ENCODE measurements at regions not wholly inside any gene's neighbourhood (a gene's known extent, or its start where the extent isn't known, plus 50 kb on each side); places are given as distances from the start of the nearest gene placed in this dataset.

- TF ChIP-seq CTCF (IDR thresholded peaks at IDR 0.05; ENCODE audit: insufficient read depth, low read length, poor library complexity, severe bottlenecking): no peak
- DNase-seq (ENCODE audit: low read depth): no peak
- Histone ChIP-seq H3K4me3 (ENCODE audit: low read depth, low read length) (no peak overlapping the region), H3K27me3 (ENCODE audit: control insufficient read depth, insufficient read depth, low read length) (no peaks in the 10 kb centered on the region), H3K36me3 (ENCODE audit: control insufficient read depth, insufficient read depth, low read length) (no peaks in the 10 kb centered on the region)
These were observed 851.1 kb upstream of the MGAT4C start for GRCh38 chr12:87107270-87107669.

GRCh38 chr12:87096082-87096585 is 839.9 kb upstream of the MGAT4C start:
- no peaks in the 10 kb centered on the region for H3K27me3 ChIP-seq (ENCODE audit: control insufficient read depth, insufficient read depth, low read length)
- H3K36me3 ChIP-seq (ENCODE audit: control insufficient read depth, insufficient read depth, low read length): no peaks in the 10 kb centered on the region
- DNase-seq (ENCODE audit: low read depth): no peak
- TF ChIP-seq CTCF (IDR thresholded peaks at IDR 0.05; ENCODE audit: insufficient read depth, low read length, poor library complexity, severe bottlenecking): no peak
- H3K4me3 ChIP-seq (ENCODE audit: low read depth, low read length): no peak overlapping the region

GRCh38 chr12:87094356-87094755 is 838.2 kb upstream of the MGAT4C start:
- Histone ChIP-seq H3K4me3 (ENCODE audit: low read depth, low read length) (no peak overlapping the region), H3K27me3 (ENCODE audit: control insufficient read depth, insufficient read depth, low read length) (no peaks in the 10 kb centered on the region), H3K36me3 (ENCODE audit: control insufficient read depth, insufficient read depth, low read length) (no peaks in the 10 kb centered on the region)
- no peak for DNase-seq (ENCODE audit: low read depth)
- no peak for TF ChIP-seq CTCF (IDR thresholded peaks at IDR 0.05; ENCODE audit: insufficient read depth, low read length, poor library complexity, severe bottlenecking)

- no peak for TF ChIP-seq CTCF (IDR thresholded peaks at IDR 0.05; ENCODE audit: insufficient read depth, low read length, poor library complexity, severe bottlenecking)
- no peak for DNase-seq (ENCODE audit: low read depth)
- H3K27me3 ChIP-seq (ENCODE audit: control insufficient read depth, insufficient read depth, low read length): no peaks in the 10 kb centered on the region
These were observed 836.2 kb upstream of the MGAT4C start for GRCh38 chr12:87092421-87092820.

GRCh38 chr12:87086118-87086891 is 830.1 kb upstream of the MGAT4C start:
- Histone ChIP-seq H3K4me3 (ENCODE audit: low read depth, low read length) (no peak overlapping the region), H3K27me3 (ENCODE audit: control insufficient read depth, insufficient read depth, low read length) (no peaks in the 10 kb centered on the region), H3K36me3 (ENCODE audit: control insufficient read depth, insufficient read depth, low read length) (no peaks in the 10 kb centered on the region)
- no peak for DNase-seq (ENCODE audit: low read depth)
- TF ChIP-seq CTCF (IDR thresholded peaks at IDR 0.05; ENCODE audit: insufficient read depth, low read length, poor library complexity, severe bottlenecking): no peak

More at GRCh38 chr12:87092421-87092820, 836.2 kb upstream of the MGAT4C start:
- Histone ChIP-seq H3K4me3 (ENCODE audit: low read depth, low read length) (no peak overlapping the region), H3K36me3 (ENCODE audit: control insufficient read depth, insufficient read depth, low read length) (no peaks in the 10 kb centered on the region)

GRCh38 chr12:87085286-87085685 is 829.1 kb upstream of the MGAT4C start:
- no peaks in the 10 kb centered on the region for H3K27me3 ChIP-seq (ENCODE audit: control insufficient read depth, insufficient read depth, low read length)
- no peaks in the 10 kb centered on the region for H3K36me3 ChIP-seq (ENCODE audit: control insufficient read depth, insufficient read depth, low read length)
- H3K4me3 ChIP-seq (ENCODE audit: low read depth, low read length): no peak overlapping the region
- no peak for TF ChIP-seq CTCF (IDR thresholded peaks at IDR 0.05; ENCODE audit: insufficient read depth, low read length, poor library complexity, severe bottlenecking)
- DNase-seq (ENCODE audit: low read depth): no peak
